ENCODE measurements at regions not wholly inside any gene's neighbourhood (a gene's known extent, or its start where the extent isn't known, plus 50 kb on each side); places are given as distances from the start of the nearest gene placed in this dataset.

- no peaks in the 10 kb centered on the region for H3K9me3 ChIP-seq
- H3K27ac ChIP-seq = no peak overlapping the region
- H3K4me3 ChIP-seq = no peak overlapping the region
- H3K36me3 ChIP-seq = no peaks in the 10 kb centered on the region
- no peaks in the 10 kb centered on the region for H3K4me1 ChIP-seq
- no peak for DNase-seq (ENCODE audit: low spot score)
- no peaks in the 10 kb centered on the region for H3K27me3 ChIP-seq
- TF ChIP-seq CTCF (IDR thresholded peaks at IDR 0.05) = no peak
Observed at GRCh38 chr18:43481069-43481468, 203.8 kb upstream of the SYT4 start.

GRCh38 chr18:43482136-43482535, 204.8 kb upstream of the SYT4 start:
- H3K4me3 ChIP-seq = no peak overlapping the region
- no peaks in the 10 kb centered on the region for H3K36me3 ChIP-seq
- no peaks in the 10 kb centered on the region for H3K27me3 ChIP-seq
- H3K4me1 ChIP-seq = no peaks in the 10 kb centered on the region
- TF ChIP-seq CTCF (IDR thresholded peaks at IDR 0.05) = no peak
- no peaks in the 10 kb centered on the region for H3K9me3 ChIP-seq
- DNase-seq (ENCODE audit: low spot score) = no peak
- no peak overlapping the region for H3K27ac ChIP-seq

- Histone ChIP-seq H3K27ac (no peak overlapping the region), H3K9me3 (no peaks in the 10 kb centered on the region), H3K4me3 (no peak overlapping the region), H3K4me1 (no peaks in the 10 kb centered on the region), H3K27me3 (no peaks in the 10 kb centered on the region), H3K36me3 (no peaks in the 10 kb centered on the region)
- no peak for TF ChIP-seq CTCF (IDR thresholded peaks at IDR 0.05)
- DNase-seq (ENCODE audit: low spot score) = no peak
Observed at GRCh38 chr18:43482600-43482999, 205.3 kb upstream of the SYT4 start.

- Histone ChIP-seq H3K4me1 (no peaks in the 10 kb centered on the region), H3K27ac (no peak overlapping the region), H3K4me3 (no peak overlapping the region), H3K36me3 (no peaks in the 10 kb centered on the region), H3K27me3 (no peaks in the 10 kb centered on the region), H3K9me3 (no peaks in the 10 kb centered on the region)
- TF ChIP-seq CTCF (IDR thresholded peaks at IDR 0.05) = no peak
- no peak for DNase-seq (ENCODE audit: low spot score)
Observed at GRCh38 chr18:43484710-43485109, 207.4 kb upstream of the SYT4 start.

- peaks cover 0 to 2% of the 10 kb centered on the region in 2 donors for H3K9me3 ChIP-seq
- no peak for TF ChIP-seq CTCF (IDR thresholded peaks at IDR 0.05)
- no peaks in the 10 kb centered on the region for H3K36me3 ChIP-seq
- H3K27me3 ChIP-seq = no peaks in the 10 kb centered on the region
- DNase-seq (ENCODE audit: low spot score) = no peak
- no peaks in the 10 kb centered on the region for H3K4me1 ChIP-seq
- H3K4me3 ChIP-seq = no peak overlapping the region
- H3K27ac ChIP-seq = no peak overlapping the region
Observed at GRCh38 chr18:43485545-43485963, 208.3 kb upstream of the SYT4 start.

- Histone ChIP-seq H3K27me3 (no peaks in the 10 kb centered on the region), H3K4me3 (no peak overlapping the region), H3K27ac (no peak overlapping the region), H3K9me3 (peaks cover 0 to 5% of the 10 kb centered on the region in 2 donors), H3K36me3 (no peaks in the 10 kb centered on the region), H3K4me1 (no peaks in the 10 kb centered on the region)
- TF ChIP-seq CTCF (IDR thresholded peaks at IDR 0.05) = no peak
- DNase-seq (ENCODE audit: low spot score) = no peak
Observed at GRCh38 chr18:43486462-43486861, 209.2 kb upstream of the SYT4 start.

All from right atrium auricular region (tissue), 2 donors.